Stimulated activated CD8-positive, alpha-beta memory T cell treated with anti-CD3 and anti-CD28 coated beads, Interleukin-7, amount 100 ng/mL, for 4 hours (primary cell): ENCODE measurements at regions not wholly inside any gene's neighbourhood (a gene's known extent, or its start where the extent isn't known, plus 50 kb on each side); places are given as distances from the start of the nearest gene placed in this dataset.
"Not testable (repeated sequence)": the region's sequence is repeated elsewhere in the genome, so short reads cannot be mapped to it uniquely, and the experiment has no call there.

ENCODE experiments used
- DNase-seq, 2 donors: peaks; one replicate each; pipeline ENCODE4 v3.0.0-alpha.2; 2020; ENCODE audit warnings: low read depth in 2 of 2

DNA sequence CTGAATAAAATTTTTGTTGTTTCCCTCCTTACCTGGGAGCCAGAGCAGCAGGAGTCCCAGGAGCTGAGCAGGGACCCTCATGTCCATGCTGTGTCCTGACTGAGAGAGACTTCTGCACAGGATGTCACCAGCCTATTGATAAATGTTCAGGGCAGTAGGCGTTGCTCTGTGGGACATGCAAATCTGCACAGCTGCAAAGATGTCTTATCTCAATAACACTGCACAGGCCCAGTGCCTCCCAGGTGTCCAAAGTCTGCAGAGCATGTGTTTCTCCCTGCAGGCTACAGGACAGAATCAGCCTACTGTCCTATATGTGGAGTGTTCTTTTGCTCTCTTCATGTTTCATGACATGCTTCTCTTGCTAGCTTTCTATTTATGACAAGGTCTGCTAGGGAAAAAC, 522.3 kb downstream of the RPIA start:
- DNase-seq: not testable (repeated sequence)

DNA sequence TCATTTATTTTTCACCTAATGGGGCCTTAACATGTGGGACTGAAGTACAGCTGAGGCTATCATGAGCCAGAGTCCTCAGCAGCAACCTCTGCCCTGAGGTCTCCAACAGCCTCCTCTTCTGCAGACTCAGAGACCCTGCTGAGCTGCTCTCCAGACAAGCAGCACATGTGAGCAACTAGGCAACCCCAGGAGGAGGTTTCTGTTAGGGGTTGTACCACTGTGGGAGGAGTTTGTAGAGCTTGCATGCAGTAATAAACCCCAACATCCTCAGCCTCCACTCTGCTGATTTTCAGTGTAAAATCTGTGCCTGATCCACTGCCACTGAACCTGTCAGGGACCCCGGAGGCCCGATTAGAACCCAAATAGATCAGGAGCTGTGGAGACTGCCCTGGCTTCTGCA, 530.0 kb downstream of the RPIA start:
- not testable (repeated sequence) for DNase-seq

DNA sequence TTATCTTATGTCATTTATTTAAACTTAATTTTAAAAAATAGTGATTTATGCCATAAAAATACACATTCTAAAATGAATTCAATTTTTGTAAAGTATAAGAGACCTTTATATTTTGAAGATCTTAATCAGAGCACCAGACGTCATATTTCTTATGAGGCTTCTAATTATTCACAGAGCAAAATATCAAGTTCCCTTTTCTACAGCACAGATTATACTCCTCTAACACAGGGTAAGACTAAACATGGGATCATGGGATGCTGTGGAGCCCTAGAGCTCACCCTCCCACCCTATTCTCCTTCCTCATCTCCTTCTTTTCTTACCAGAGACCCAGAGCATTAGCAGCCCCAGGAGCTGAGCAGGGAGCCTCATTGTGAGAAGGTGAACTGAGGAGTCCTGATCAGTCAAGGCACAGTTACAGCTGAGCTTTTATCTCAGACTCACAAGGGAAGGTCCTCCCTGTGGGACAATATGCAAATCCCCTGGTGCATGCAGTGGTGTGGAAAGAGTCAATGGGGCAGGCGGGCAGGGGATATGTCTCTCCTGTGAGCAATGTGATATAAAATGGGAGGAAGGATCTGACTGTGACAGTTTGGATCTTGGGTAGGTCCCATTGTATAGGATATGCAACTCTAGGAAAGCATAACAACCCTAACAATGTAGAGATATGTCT, 530.7 kb downstream of the RPIA start:
- not testable (repeated sequence) for DNase-seq

DNA sequence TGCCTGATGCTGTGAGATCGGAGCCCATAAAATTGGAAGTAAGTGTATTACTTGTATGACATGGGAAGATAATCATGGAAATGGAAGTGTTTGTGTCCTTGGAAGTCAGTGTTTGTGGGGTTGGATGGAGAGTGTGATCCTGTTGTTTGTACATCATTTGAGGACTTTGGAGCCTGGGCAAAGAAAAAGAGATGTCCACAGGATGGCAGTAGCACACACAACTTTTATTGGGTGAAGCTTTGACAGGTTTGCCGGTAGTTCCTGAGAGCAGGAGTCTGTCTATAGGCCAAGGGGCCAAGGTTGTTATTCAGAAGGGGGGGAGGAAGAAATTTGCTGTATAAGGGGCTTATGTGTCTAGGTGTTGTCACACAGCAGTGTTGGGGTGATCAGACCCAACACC, 533.3 kb downstream of the RPIA start:
- DNase-seq: not testable (repeated sequence)

DNA sequence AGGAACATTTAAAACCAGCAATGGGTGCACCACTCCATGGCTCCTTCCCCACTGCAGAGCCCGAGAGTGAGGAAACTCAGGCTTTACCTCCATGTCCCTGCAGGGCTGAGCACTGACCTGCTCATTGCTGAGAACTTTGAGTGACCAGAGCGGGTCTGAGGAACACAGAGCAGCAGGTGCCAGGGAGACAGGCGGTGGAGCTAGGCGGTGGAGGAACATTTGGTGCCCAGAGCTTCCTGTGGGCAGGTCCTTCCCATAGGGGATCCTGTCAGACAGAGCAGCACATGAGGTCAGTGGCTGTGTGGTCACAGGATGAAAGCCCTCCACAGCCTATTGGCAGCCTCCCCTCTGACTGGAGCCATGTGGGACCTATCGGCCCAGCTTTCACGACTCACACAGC, 538.5 kb downstream of the RPIA start:
- DNase-seq: not testable (repeated sequence)

DNA sequence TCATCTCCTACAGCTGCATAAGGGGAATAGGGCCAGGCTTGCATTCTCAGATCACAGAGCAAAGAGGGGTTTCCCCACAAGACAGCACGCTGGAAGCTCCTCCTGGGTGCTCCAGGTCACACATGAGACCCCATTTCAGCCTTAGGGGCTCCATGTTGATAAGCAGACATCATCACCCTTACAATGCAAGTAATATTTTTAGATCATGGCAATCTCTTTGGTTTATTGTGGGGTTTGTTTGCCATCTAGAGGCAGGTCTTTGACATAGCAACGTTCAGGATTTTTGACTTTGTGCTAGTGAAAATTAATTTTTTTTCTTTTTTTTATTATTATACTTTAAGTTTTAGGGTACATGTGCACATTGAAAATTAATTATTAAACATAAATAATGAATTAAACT, 539.8 kb downstream of the RPIA start:
- not testable (repeated sequence) for DNase-seq

DNA sequence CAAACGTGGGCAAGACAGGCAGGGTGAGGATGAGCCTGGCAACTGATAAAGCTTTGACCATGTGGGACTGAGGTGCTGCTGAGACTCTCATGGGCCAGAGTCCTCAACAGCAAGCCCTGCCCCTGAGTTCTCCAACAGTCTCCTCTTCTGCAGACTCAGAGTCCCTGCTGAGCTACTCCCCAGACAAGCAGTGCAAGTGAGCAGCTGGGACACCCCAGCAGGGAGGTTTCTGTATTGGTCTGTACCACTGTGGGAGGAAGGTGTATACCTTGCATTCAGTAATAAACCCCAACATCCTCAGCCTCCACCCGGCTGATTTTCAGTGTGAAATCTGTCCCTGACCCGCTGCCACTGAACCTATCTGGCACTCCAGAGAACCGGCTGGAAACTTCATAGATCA, 542.5 kb downstream of the RPIA start:
- not testable (repeated sequence) for DNase-seq

DNA sequence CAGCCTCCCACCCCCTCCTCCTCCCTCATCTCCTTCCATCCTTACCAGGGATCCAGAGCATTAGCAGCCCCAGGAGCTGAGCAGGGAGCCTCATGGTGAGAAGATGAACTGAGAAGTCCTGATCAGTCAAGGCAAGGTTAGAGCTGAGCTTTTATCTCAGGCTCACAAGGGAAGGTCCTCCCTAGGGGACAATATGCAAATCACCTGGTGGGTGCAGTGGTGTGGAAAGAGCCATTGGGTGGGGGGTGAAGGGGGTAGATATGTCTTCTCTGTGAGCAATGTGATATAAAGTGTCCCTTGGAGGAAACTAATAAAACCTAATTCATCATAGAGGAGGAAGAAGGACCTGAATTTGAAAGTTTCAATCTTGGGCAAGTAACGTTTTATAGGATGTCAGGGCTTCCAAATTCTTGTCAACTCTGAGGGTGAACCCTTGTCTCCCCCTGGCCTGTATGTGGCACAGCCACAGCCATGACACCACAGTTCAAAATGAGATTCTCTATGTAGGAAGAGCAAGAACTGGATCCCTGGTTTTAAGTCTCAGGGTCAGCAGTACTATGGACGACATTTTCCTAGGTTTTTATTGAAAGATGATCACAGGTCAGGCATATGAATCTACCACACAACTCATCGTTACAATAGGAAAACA, 543.5 kb downstream of the RPIA start:
- DNase-seq: not testable (repeated sequence)

DNA sequence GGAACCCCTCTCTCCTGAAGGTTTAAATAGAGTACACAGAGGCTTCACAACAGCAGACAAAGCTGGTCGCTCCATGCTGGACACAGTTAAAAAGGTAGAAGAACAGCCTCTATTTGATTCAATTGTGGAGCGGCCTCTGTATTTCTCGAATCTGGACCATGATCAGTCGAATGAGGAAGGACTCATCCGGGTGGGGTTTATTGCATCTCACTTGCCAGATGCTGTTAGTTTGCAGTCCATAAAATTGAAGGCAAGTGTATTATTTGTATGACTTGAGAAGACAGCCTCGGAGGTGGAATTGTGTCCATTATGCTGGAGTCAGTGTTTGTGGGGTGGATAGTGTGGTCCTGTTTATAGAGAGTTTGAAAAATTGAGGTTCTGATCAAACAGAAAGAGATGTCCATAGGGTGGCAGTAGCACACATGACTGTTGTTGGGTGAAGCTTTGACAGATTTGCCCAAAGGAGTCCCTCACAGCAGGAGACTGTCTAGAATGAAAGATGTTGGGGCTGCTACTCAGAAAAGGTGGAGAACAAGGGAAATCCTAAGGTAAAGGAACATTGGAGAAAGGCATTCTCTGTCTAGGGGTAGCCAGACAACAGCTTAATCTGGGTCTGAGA, 545.5 kb downstream of the RPIA start:
- not testable (repeated sequence) for DNase-seq

DNA sequence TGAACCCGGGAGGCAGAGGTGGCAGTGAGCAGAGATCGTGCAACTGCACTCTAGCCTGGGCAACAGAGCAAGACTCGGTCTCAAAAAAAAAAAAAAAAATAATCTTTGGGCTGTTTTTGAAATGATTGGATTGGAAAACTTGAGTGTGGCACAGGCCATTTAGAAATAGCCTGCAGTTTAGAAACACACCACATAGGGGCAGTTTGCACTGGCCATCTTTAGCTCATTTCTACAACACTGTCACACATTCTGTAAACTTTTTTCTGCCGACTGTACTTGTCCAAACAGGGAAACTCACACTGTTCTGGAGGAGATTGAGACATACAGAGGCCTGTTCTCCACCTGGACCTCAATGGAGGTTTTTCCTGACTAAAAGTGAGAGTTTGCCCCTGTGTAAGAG, 546.3 kb downstream of the RPIA start:
- DNase-seq: not testable (repeated sequence)

DNA sequence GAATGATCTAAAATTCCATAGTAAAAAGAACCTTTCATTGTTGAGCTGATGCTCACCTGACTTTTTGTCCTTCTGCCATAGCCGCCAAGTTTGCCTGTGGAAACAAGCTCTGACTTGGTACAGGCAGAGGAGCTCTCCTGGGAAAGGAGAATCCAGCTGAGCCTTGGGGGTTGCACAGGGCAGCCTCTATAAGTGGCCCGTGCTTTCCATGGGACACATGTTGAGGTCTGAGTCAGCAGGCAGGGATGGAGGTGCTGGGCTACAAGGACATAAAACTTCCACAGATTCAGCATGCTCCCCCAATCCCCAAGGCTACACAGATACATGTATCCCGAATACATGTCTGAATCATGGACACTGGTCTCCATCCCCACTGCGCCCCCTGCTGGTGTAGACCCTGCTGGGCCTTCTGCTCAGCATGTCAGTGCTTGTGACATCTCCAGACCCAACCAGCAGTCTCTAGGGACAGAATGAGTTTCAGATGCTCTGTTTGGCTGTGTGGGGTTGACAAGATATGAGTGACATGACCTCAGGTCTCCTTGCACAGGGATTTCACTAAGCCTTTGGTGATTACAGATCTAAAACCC, 551.7 kb downstream of the RPIA start:
- DNase-seq: not testable (repeated sequence)

DNA sequence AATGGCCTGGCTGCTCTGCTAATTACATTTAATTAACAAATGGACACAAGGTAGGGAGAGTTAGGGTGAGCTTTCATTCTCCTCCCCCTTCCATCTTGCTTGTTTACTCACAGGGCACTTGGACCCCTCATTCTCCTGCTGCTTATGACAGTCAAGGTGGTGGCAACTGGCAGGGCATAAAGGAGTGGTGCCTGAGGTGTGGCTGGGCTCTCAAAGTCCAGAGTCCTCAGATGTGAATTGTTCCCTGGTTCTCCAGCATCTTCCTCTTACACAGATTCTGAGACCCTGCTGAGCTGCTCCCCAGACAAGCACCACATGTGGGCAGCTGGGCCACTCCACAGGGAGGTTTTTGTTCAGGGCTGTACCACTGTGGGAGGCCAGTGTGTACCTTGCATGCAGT, 552.9 kb downstream of the RPIA start:
- DNase-seq: not testable (repeated sequence)

DNA sequence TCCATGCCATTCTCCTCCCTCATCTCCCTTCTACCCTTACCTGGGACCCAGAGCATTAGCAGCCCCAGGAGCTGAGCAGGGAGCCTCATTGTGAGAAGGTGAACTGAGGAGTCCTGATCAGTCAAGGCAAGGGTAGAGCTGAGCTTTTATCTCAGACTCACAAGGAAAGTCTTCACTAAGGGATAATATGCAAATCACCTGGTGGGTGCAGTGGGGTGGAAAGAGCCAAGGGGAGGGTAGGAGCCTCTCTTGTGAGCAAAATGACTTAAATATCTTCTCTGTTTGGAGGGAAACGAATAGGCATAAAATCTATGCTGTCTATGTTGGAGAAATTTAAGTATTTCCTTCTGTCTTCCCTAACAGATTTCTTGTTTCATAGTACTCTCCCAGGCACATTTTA, 554.0 kb downstream of the RPIA start:
- not testable (repeated sequence) for DNase-seq

DNA sequence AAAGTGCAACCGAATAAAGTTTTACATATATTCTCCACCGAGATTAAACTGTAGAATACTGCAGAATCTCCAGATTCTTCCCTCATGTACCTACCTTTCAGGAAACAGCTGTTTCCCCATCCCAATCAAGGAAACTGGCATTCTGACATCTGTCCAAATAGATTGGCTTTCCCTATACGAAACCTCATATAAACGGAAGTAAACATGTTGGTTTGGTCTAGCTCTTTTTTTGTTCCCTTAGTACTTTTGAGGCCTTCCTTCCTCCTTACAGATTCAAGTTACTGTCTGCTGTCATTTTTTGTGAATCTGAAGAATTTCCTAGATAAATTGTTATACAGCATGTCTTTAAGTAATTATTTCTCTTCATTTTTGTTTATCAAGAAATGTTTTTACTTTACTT, 554.6 kb downstream of the RPIA start:
- not testable (repeated sequence) for DNase-seq

DNA sequence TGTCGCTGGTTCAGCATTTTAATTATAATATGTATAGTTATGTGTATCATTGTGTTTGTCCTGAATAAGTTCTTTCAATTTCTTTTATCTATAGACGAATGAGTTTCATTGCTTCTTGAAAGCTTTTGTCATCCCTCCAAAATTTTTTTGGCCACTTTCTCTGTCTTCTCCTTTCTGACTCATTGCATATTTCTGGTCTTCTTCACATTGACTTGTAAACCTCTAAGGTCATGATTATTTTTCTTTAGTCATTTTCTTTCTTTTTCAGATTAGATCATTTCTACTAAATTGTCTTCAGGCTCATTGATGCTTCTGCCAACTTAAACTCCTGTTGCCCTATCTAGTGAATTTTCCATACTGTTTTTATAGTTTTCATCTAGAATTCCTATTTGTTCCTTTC, 555.1 kb downstream of the RPIA start:
- DNase-seq: not testable (repeated sequence)

DNA sequence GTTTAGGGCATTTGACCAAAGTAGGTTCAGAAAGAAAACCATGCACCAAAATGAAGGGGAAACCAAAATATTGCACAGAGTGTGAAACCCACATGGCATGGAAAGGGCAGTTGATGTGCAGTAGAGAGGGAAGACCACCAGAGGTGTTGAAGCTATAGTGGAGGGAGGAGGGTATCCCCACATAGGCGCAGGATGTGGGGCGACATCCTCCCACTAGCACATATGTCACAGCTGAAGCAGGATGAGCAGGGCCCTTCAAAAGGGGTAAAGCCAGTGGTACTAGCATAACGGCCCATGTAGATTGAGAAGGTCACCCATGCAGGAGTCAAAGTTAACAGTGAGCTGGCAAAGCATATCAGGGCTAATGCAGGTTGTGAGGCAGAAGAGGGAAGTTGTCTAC, 563.5 kb downstream of the RPIA start:
- not testable (repeated sequence) for DNase-seq

DNA sequence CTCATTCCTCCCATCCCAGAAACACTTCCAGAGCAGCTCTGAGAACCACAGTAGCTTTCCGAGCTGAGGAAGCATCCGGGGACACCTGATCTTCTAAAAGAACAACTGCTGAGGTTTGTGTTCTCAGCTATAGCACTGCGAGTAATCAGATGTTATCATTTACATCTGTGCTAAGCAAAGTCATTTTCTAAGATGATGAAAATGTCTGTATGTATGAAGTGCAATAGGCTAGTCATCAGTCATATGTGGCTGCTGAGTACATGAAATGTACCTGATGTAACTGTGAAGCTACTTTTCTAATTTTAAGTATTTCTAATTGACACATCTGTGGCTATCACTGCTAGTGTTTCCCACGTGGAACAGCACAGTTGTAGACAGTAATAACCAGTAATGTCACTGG, 582.0 kb downstream of the RPIA start:
- DNase-seq: not testable (repeated sequence)

DNA sequence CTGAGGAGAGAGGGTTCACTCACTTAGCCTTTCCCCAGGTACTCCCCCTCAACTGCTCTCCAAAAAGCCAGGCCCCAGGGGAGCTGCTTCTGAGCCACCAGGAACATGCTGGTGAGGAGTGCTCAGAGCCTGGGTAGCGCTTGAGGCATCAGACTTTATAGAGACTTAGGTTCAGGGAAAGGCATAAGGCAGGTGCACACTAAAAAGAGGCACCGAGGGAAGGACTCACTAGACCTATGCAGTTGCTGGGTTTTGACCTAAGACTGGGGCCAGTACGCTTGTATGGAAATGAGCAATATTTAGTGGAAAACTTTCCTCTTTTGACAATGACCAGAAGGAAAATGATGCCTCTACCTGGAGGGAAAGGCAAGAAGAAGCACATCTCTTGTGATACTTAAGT, 589.1 kb downstream of the RPIA start:
- not testable (repeated sequence) for DNase-seq

DNA sequence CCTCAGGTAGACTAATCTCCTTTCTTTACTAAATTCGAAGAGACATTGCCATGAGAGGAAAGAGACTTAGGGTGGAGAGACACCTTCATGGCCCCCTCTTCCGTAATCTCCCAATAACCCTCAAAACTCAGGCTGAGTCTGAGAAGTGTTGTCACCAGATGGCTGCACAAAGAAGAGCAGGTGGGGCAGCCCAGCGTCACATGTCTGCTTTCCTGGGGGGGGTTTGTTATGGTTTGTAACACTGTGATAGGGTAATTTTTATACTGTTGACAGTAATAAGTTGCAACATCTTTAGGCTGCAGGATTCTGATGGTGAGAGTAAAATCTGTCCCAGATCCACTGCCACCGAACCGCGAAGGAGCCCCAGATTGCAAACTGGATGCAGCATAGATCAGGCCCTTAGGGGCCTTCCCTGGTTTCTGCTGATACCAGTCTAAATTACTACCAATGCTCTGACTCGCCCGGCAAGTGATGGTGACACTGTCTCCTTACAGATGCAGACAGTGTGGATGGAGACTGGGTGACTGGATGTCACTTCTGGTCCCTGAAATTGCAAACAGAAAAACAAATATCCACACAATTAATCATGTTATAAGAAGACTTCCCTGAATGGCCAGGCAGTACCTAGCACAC, 595.1 kb downstream of the RPIA start:
- DNase-seq: not testable (repeated sequence)

DNA sequence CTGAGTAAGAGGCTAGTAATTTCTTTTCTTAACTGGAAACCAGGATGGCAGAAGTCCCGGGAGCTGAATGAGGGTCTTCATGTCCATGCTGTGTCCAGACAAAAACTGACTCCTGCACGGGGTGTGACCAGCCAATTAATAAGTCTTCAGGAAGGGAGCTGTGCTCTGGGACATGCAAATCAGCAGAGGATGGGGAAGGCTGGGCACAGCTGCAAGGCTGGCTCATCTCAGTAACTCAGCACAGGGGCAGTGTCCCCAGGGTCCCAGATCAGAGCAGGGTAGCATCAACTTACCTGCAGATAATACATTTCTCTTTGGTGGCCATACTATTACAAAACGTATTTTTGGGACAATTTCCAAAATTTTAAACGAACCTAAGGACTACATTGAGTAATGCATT, 595.6 kb downstream of the RPIA start:
- DNase-seq: not testable (repeated sequence)

DNA sequence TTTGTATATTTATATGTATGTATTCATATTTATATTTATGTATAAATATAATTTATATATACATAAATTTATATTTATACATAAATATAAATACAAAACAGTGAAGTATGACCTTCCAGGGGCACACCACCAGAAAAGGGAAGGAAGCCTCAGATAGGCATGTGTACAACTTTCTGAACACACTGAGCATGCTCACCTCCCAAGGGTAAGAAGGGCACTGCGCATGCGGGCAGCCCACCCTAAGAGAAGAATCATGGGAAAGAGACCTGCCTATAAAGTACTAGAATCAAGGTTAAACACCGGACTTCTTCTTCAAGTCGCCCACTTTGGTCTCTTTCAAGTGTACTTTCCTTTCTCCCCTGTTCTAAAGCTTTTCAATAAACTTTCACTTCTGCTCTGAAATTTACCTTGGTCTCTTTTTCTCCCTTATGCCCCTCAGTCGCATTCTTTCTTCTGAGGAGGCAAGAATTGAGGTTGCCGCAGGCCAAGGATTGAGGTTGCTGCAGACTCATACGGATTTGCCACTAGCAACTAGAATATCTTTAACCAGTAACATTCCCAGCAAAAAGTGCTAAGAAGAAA, 600.3 kb downstream of the RPIA start:
- not testable (repeated sequence) for DNase-seq

DNA sequence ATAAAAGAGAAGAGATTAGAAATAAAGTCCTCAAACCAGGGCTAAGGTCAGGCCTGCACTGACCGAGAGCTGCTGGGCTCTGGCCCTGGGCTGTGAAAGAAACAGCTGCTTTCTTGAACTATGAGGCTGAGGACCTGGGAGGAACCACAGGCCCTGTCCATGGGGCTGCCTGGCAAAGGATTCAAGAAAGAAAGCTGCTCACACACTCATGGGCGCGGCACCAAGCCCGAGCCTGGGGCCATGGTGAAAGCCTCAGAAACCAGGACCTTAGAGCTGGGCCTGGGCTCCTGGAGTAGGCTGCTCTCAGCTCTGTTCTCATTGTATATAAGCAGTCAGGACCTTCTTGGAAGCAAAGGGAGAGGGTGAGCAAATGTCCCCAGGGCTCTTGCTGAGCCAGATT, 601.9 kb downstream of the RPIA start:
- DNase-seq: not testable (repeated sequence)
